ENCODE measurements at regions not wholly inside any gene's neighbourhood (a gene's known extent, or its start where the extent isn't known, plus 50 kb on each side); places are given as distances from the start of the nearest gene placed in this dataset.

DNA sequence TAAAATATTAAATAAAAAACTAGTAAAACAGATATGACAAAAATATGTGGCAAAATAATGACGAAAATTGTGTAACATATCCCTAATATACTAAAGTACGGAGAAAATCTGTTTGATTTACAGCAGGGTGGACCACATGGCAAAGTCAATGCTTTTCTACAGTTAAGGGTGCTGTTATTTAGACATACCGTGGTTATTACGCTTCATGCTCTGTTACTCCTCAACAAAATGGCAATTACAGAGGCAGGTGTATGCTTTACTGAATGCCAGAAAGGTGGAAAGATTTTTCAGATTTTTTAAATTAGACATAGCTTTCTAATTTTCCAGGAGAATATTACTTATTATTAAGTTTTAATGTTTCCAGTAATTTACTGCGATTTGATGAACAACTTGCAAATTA, 343.9 kb upstream of the DPYD start:
- H3K27ac ChIP-seq, result no peak overlapping the region
- TF ChIP-seq, protein P1, sequence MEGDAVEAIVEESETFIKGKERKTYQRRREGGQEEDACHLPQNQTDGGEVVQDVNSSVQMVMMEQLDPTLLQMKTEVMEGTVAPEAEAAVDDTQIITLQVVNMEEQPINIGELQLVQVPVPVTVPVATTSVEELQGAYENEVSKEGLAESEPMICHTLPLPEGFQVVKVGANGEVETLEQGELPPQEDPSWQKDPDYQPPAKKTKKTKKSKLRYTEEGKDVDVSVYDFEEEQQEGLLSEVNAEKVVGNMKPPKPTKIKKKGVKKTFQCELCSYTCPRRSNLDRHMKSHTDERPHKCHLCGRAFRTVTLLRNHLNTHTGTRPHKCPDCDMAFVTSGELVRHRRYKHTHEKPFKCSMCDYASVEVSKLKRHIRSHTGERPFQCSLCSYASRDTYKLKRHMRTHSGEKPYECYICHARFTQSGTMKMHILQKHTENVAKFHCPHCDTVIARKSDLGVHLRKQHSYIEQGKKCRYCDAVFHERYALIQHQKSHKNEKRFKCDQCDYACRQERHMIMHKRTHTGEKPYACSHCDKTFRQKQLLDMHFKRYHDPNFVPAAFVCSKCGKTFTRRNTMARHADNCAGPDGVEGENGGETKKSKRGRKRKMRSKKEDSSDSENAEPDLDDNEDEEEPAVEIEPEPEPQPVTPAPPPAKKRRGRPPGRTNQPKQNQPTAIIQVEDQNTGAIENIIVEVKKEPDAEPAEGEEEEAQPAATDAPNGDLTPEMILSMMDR (conservative IDR thresholded peaks at IDR 0.05), result no peak

DNA sequence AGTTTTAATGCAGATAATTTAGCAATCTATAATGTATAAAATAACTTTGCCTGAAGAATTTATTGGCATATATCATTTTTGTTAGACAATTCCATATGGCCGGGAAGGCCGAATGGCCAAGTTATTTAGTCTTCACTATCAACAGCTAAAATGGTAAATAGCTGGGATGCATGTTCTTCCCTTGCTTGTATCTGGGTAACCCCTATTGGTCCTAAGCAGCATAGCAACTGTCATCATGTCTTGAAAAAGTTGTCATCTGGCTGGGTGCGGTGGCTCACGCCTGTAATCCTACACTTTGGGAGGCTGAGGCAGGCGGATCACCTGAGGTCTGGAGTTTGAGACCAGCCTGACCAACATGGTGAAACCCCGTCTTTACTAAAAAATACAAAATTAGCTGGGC, 340.0 kb upstream of the DPYD start:
- no peak overlapping the region for H3K27ac ChIP-seq
- TF ChIP-seq, protein P1 (conservative IDR thresholded peaks at IDR 0.05), result no peak

DNA sequence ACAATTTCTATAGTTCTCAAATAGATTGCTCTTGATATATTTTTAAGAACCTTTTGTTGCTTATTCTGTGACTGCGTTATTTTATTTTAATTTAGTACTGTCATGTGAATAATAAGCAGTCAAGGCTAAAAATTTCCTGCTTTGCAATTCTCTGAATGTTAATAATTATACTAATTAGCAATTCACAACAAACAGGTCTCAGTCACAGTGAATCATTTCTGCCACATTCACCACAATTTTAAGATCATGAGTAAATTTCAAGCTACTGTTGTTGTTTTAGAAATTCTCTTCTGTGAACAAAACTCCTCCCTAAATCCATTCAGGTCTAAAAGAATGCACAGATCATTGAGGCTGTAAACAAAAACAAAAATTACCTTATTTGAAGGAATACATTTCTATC, 339.6 kb upstream of the DPYD start:
- TF ChIP-seq, protein P1 (conservative IDR thresholded peaks at IDR 0.05), result no peak

DNA sequence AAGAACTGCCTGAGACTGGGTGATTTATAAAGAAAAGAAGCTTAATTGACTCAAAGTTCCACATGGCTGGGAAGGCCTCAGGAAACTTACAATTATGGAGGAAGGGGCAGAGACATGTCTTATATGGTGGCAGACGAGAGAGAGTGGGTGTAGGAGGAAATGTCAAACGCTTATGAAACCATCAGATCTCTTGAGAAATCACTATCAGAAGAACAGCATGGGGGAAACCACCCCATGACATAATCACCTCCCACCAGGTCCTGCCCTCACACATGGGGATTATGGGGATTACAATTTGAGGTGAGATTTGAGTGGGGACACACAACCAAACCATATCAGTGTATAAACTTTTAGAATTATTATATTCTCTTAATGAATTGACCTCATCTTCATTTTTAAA, 335.9 kb upstream of the DPYD start:
- no peak overlapping the region for H3K27ac ChIP-seq
- TF ChIP-seq, protein P1 (conservative IDR thresholded peaks at IDR 0.05), result no peak

More for the DNA sequence above, 339.6 kb upstream of the DPYD start:
- H3K27ac ChIP-seq, result no peak overlapping the region

DNA sequence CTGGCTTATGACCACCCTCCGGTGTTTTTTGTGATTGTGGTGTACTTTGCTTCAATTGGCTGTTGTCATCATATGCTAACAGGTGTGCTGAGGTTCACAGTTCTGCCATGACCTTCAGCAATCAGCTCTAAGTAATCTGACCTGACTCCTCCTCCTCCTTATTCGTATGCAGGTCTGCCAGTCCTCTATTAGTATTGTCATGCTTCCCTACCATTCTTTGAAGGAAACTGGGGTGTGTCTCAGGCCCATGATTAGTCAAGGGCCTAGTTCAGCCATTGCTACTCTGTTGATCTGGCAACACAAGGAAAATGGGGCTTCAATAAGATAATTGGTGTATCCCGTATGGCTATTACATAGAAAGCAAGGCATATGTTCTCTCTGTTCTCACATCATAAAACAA, 332.3 kb upstream of the DPYD start:
- H3K27ac ChIP-seq, result no peak overlapping the region
- TF ChIP-seq, protein P1 (conservative IDR thresholded peaks at IDR 0.05), result no peak

DNA sequence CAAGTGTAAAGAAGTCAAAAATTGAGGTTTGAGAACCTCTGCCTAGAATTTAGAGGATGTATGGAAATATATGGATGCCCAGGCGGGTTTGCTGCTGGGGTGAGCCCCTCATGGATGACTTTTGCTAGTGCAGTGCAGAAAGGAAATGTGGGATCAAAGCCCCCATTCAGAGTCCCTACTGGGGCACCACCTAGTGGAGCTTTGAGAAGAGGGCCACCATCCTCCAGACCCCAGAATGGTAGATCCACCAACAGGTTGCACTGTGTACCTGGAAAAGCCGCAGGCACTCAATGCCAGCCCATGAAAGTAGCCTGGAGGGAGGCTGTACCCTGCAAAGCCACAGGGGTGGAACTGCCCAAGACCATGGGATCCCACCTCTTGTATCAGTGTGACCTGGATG, 330.7 kb upstream of the DPYD start:
- H3K27ac ChIP-seq, result no peak overlapping the region
- TF ChIP-seq, protein P1 (conservative IDR thresholded peaks at IDR 0.05), result no peak

DNA sequence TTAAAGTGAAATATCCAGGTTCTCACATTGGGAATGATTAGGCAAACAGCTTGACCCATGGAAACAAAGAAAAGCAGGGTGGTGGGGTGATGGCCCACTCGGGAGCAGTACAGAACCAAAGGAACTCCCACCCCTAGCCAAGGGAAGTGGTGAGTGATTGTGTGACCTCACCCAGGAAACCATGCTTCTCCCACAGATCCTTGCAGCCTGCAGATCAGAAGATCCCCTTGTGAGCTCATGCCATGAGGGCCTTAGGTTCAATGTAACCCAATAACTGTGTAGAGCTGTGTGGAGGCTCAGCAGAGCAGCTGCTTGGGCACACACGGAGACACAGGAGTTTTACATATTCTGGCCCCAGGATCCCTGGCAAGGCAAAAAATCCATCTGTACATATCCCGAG, 311.8 kb upstream of the DPYD start:
- TF ChIP-seq, protein P1 (conservative IDR thresholded peaks at IDR 0.05), result no peak
- H3K27ac ChIP-seq, result no peak overlapping the region

DNA sequence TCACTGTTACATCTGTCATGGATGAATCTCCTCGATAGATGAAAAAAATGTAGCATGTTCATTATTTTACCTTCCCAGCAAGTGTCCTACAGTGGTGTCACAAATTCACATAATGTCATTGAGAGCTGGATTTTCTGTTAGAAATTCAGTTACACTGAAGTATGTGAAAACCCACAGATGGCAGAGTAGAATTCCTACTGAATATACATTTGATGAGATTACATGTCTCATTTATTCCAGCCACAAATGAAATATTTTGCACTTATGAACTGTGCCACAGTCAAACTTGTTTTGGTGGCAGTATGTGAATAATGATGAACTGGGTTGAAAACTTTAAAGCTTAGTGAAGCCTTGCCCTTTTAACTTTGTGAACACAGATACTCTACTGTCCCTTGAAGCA, 301.9 kb upstream of the DPYD start:
- TF ChIP-seq, protein P1 (conservative IDR thresholded peaks at IDR 0.05), result no peak
- H3K27ac ChIP-seq, result no peak overlapping the region

Measured in VCaP (cell line).